ENCODE measurements at regions not wholly inside any gene's neighbourhood (a gene's known extent, or its start where the extent isn't known, plus 50 kb on each side); places are given as distances from the start of the nearest gene placed in this dataset.

DNA sequence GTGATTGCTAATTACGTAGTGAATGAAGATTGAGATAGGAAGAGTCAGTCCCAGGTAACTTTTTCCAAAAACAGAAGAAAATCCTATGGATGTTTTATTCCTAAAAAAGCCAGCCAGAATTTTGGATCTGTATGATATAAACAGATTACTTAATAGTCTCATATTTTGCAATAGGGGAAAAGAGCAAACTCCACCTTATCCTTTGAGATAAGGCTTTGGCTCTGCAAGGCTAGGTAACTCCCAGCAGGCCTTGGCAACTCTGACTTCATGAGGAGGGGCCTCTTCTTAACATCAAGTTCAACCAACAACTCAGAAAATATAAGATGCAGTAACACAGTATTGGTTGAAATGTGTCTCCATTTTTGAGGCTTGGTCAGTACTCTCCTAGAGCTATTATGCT lies 98.7 kb upstream of the SLC4A4 start:
- DNase-seq (ENCODE audit: low read depth, low spot score), result no peak

DNA sequence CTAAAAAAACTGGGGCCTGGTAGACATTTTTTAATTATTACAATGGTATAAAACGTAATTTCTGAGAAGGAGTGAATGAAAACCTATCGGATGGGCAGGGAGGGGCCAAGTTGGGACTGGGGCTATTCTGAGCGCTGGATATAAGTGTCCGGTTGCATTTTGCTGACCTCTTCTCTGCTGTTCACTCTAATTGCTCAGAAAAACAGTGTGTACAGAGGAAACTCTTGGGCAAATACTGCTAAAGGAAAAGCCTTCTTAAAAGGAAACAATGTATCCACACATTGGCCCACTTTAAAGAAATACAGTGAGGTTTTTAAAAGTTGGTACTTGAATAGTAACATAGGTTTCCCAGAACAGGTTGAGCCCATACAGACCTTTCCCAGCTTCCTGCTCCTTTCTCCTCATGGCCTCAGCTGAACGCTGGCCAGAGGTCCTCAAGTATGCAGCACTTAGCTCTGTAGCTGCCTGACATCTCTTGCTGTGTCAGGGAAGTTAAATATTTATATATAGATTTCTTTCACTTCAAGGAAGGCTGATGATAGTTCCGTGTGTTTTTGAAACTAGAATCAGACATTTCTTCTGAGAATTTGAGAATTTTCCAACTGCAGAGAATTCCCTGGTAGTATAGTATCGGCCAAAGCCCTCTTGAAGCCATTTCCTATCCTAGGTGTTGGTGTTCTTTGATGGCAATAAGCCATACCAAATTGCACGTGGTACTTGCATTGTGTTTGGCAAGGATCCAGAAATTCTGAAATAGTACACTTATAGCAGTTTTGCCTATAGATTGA lies 97.1 kb upstream of the SLC4A4 start:
- no peak for DNase-seq (ENCODE audit: low read depth, low spot score)

DNA sequence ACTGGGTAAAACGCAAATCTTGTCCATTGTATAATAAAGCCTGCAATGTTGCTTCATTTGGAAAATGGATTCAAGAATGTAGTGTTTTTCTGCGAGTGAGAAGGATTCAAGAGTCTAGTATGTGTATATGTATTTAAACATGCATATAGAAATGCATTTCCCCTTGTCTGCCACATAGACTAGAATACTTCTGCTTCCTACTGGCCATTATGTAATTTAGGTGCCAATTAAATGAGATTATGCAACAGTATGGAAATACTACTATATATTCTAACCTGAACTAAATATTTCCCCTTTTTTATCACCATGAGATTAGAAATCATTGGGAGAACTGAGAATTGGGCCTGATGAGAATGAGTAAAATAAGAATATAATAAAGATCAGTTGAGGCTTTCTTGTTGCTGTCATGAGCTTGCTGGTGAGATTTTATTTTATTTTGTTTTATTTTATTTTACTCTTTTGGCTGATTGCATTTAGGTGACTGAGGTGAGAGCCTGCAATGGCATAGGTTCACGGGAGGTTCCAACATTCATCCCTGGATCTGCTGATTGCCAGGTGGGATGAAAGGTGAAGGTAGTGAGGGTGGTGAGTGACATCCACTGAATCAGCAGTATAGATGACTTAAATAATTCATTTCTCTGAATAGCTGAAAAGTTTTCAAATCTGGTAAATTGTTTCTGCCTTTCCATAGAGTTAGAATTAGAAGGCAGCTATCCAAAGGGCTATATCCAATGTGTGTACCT lies 95.6 kb upstream of the SLC4A4 start:
- DNase-seq (ENCODE audit: low read depth, low spot score), result no peak

DNA sequence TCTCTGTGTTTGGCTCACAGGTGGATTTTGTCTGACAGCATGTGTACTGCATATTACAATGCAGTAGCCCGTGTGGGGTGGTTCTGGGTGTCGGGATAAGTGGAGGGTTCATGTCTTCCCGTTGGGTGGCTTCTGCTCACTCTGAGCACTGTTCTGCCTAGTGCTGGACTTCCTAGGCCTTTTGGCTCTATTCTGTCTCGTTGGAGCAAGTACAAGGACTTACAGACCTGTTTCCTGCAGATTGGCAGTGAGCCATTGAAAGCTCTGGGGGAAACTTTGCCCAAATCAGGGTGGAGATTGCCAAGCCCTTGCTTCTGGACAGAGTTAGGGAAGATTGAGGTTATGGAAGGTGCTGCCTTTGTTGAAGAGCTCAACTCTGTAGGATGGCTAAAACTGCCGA lies 91.1 kb upstream of the SLC4A4 start:
- no peak for DNase-seq (ENCODE audit: low read depth, low spot score)

DNA sequence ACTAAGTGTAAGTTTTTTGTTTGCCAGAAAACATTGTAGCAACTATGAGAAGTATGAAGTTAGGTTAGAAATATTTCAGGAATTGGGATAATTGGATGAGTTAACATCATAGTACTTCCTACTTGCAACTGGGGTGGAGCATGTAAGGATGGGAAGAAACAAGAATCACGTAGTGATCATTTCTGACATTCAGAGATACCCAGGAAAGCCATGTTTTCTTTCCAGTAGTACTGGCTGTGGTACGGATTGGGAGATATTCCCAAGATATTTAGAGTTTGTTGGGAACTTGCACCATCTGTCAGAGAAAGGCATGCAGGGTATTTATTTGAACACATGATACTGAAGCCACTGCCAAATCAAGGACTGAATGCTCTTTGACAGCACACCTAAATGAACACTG lies 87.6 kb upstream of the SLC4A4 start:
- DNase-seq (ENCODE audit: low read depth, low spot score), result no peak

DNA sequence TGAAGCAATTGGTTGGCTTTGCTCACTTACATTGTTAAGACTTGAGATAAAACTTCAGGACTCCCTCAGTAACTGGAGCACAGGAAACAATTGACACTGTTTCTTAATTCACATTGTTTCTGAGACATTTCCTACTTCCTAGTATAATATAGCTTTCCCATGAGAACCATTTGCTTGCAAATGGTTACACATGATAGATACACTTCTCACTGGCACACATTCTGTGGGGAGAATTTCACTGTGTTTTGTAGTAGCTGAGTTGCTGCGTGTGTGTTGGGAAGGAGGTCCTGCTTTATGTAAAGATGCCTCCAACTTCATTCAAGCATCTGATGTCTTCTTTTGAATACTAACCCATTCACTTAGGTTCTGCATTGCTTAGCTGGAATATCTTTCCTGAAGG lies 85.3 kb upstream of the SLC4A4 start:
- no peak for DNase-seq (ENCODE audit: low read depth, low spot score)

DNA sequence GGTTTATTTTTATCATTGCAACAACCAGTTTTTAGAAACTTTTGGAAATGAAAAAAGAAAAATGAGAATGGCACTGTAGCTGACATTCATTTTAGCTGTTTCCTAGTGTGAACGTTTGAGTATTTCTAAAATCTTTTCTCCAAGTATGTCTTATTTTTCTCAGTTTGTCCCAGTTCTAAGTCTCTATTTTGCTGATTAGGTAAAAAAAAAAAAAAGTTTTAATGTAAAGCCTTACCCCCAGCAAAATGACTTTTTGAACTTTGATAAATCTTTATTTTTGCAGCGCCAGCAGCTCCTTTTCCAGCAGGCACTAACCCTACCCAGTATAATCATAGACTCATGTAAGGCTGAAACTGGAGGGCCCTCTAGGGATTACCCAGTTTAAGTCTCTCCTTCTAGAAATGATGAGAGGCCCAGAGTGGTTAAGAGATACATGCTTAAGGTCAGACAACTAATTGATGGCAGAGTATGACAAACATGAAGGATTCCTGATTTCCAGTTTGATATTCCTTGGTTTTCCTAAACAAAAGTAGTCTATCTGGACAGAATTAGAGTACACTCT lies 84.3 kb upstream of the SLC4A4 start:
- no peak for DNase-seq (ENCODE audit: low read depth, low spot score)

DNA sequence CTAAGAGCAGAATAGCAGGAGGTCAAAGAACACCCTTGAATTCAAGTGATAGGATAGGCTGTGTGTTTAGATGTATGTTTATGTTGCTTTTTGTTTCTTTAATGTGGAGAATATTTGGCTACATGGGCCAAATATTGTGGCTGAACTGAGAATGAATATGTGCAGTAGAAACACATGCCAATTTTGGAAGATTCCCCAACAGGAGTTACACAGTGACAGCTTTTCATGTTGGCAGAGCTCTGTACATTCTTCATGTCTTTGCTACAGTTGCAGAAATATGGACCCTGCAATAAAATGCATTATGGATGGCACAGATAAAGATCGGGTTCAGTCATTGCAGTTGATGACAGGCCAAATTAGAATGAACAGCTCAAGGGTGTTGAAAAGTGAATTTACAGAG lies 82.8 kb upstream of the SLC4A4 start:
- DNase-seq (ENCODE audit: low read depth, low spot score), result no peak

DNA sequence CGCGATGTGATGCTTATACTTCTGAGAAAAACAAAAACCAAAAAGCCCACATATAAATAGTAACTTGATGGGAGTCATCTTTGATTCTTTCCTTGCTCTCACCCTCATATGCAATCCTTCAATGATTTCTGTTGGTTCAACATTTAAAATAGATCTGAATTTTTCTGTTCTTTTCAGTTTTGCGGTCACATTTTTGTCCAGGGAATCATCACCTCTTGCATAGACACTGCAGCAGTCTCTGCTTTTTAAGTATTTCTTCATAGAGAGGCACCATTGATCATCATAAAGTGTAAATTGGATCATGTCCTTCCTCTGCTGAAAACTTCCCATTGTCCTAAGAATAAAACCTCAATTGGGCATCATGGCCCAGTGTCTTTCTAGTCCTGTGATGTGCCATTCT lies 81.1 kb upstream of the SLC4A4 start:
- no peak for DNase-seq (ENCODE audit: low read depth, low spot score)

DNA sequence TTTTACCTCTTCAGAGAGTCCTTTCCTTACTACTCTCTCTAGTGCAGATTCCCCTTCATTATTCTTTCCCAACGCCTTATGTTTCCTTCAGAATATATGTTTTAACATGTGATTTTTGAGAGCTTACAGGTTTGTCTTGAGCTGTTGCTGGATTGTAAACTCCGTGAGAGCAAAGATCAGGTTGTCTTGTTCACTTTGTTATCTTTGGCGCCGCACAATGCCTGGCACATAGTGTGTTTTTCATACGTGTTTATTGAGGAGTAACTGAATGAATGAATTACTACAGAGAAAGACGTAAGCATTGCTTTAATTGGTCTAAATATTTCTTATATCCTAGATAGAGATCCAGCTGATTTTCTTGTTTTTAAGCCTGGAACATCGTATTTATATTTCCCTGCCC lies 80.5 kb upstream of the SLC4A4 start:
- no peak for DNase-seq (ENCODE audit: low read depth, low spot score)

DNA sequence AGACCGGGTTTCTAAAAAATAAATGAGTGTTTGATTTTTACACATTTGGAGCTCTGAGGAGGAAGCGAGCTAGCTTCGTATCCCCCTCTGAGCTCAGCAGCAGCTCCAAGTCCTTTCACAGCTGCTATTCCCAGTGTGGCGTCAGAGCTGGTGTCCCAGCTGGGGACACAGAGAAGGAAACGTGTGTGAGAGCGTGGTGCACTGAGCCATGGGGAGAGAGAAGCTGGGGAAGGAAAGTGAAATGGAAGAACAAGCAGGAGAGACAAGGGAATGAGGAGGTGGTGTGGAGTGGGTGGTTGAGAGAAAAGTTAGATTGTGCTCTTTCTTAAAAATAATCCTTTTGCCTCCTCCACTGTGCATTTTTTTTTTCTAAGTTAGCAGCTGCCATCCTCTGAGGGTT lies 79.5 kb upstream of the SLC4A4 start:
- no peak for DNase-seq (ENCODE audit: low read depth, low spot score)

DNA sequence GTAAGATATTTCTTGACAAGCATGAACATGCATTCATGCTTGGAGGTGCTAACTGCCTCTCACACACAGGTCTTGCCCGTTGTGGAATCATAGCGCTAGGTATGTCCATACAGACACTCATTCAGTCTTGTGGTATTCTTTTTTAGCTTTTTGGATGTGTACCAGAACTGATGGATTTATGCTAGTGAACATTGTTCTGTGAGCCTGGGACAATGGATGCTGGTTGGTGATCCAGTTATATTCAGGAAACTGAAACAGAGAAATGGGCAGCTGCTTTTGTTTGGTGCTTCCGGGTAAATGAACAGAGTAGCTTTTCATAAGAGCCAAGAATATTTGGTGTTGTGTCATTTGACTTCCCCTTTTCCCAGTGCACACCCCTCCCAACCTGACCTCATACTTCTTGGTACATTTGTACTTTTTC lies 78.9 kb upstream of the SLC4A4 start:
- no peak for DNase-seq (ENCODE audit: low read depth, low spot score)

DNA sequence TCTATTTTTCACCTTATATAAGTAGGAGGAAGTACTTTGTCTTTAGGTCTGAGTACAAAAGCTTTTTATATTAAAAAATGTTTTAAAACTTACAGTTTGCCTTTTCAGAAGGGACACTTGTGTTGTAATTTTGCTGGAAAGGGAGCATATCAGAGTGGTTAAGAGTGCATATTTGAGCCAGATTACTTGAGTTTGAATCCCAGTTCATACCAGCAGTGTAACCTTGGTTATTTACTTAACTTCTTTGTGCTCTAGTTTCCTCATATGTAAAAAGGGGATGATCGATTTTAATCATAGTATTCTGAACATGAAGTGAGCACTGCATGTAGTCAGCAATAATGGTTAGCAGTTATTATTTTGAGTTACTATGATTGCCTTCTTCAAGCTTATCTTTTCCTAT lies 78.3 kb upstream of the SLC4A4 start:
- no peak for DNase-seq (ENCODE audit: low read depth, low spot score)

DNA sequence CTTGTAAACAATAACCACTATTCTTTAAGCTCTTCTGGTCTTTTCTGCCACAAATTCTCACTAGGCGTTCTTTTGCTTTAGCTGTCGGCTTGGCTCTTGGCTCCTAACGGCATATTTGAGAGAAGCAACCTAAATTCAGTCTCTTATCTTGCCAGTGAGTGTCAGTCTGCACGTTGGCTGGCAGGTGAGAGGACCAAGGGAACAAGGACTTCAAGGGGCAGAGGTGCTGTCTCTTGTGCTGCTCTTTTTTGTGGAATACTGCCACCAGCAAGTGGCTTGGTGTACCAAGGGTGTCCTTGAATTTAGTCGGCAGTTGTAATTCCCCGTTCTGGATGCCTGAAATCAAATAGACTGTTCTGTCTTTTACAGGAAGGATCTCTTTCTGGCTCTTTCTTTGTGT lies 77.8 kb upstream of the SLC4A4 start:
- no peak for DNase-seq (ENCODE audit: low read depth, low spot score)

DNA sequence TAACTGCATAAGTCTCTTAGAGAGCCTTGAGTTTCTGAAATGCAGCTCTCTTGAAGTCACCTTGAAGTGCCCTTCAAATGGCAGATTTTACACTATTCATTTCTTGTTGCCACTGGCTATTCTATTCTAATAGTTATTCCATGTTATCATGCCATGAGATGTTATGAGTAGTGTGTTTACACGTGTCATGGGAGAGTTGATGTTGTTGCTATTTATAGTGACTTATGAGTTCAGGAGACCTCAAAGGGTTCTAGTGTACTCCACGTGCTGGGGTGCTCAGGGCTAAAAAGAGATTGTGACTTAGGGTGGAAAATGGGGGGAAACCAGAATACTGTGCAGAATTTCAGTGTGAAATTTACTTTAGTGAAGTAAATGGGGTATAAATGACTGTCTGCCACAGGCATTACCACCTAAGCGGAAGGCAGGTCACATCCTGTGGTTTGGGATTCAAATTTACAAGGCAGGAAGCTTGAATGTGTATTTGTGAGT lies 77.1 kb upstream of the SLC4A4 start:
- DNase-seq (ENCODE audit: low read depth, low spot score), result no peak

DNA sequence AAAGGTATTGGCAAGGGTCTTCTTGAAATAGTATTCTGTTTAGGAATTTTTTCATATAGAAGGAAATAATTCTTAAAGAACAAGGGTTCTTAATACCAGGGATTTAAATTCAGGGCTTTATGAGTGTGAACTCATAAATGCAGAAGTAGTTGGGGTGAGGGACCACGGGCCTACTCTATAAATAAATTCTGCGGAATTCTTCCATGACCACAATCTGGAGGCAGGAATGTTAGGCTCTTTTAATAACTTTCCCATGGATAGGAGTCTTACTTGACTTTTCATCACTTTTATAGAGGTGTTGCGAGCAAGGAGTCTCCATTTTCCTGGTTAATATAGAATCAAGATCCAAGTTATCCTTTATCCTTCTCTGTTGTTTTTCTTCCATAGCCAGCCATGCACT lies 76.7 kb upstream of the SLC4A4 start:
- DNase-seq (ENCODE audit: low read depth, low spot score), result no peak

DNA sequence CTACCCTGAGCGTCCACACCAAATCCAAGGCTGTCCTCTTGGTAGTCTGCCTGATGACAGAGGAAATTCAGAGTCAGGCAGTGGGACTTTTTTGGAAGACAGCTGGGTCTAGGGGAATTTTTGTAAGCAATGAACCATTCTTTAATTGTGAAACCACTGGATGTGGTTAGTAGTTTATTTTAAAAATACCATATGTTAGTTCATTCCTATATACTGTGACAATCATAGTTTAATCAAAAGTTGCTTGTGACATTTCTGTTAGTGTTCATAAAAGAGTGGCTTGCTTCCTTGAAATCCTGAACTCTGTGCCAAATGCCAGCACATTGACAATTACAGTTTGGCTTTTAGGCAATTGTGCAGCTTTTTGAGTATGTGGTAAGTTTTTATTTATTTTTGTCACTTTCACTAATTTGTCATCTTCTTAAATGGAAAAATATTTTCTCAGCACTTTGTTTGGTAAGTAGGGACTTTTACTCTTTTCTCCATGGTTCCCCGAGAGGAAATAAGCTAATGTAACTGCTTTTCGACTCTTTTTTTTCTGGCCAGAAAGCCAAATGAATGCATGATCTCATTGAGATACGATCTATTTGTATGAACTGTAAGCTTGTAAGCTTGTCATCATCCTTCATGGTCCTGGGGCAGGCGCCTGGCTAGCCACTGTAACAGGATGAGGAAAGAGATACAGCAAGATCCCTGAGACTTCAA lies 72.6 kb upstream of the SLC4A4 start:
- DNase-seq (ENCODE audit: low read depth, low spot score), result no peak

DNA sequence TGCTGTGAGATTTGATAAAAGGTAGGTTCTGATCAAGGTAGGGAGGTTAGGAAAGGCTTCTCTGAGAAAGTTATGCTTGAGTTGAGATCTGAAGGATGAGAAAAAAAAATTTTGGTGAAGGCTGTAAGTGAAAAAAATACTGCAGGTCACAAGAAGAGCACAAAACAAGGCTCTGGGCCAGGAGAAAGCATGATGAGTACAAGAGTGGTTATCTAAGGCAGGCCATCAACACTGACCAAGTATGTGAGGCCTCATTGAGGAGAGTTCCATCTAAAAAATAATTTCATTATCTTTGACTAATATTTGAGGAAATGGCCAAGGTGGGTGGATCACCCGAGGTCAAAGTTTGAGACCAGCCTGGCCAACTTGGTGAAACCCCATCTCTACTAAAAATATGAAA lies 71.6 kb upstream of the SLC4A4 start:
- DNase-seq (ENCODE audit: low read depth, low spot score), result no peak

DNA sequence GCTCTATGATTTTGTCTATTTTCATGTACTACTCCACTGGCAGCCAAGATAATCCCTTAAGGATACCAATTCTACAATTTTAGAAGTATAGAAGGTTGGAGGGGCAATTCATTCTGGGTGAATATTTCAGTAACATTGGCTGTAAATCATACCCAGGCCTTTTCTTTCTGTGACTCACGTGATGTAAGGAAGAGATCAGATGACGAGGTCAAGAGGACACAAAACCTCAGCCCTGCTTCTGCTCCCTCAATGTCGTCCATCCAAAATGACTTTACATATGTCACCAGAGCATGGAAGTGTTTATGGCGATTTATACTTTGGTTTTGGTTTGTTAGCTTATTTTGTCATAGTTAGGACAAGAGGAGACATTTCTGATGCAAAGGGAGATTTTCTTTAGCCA lies 70.7 kb upstream of the SLC4A4 start:
- no peak for DNase-seq (ENCODE audit: low read depth, low spot score)

DNA sequence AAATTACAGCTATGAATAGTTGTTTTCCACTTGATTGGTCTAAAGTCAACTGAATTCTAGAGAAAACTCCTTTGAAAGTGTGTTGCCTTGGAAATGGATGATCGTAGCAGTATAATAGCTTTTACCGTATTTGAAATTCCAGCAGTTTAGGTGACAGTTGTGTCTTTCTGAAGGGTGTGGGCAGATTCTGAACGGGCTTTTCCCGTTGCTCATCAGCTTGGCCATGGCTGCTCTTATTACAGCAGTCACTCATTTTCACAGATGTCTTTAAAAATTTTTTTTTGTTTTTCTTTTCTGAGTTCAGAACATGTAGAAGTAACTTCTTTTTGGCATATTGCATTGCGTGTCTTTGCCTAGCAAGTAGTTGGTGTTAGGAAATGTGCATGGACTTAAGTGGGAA lies 69.6 kb upstream of the SLC4A4 start:
- DNase-seq (ENCODE audit: low read depth, low spot score), result no peak

DNA sequence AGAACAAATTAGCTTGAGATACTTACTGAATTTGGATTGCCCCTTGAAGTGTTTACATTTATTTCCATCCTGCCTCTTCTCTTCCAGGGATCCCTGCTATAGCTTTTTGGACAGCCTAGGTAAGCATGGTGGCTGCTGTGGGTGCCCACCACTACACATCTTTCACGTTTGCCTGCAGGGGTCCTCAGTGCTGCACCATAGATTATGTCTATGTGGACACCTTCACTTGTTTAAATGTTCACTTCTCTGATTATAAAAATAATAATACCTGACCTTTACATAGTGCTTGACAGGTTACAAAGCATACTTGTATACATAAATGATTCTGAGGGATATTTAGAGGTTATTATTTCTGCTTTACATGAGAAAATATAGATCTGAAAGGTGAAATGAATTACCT lies 67.9 kb upstream of the SLC4A4 start:
- no peak for DNase-seq (ENCODE audit: low read depth, low spot score)

DNA sequence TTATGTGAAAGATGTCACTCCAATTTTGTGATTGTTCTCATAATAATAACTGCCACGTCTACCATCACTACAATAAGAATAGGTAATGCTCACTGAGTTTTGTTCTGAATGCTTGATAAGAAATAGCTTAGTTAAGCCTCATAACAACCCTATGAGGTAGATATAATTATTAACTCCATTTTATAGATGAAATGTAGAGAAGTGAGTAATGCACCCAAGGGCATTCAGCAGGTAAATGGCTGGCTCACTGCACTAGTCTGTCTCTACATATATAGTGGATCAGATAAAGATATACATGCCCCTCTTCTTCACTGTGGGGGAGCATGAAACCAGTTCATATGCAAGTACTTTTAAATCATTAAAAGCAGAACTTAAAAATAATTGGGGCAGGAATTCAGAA lies 65.8 kb upstream of the SLC4A4 start:
- DNase-seq (ENCODE audit: low read depth, low spot score), result no peak

All from iPS DF 19.7 (cell line).